ENCODE measurements at regions not wholly inside any gene's neighbourhood (a gene's known extent, or its start where the extent isn't known, plus 50 kb on each side); places are given as distances from the start of the nearest gene placed in this dataset.
"Not testable (repeated sequence)": the region's sequence is repeated elsewhere in the genome, so short reads cannot be mapped to it uniquely, and the experiment has no call there.

DNA sequence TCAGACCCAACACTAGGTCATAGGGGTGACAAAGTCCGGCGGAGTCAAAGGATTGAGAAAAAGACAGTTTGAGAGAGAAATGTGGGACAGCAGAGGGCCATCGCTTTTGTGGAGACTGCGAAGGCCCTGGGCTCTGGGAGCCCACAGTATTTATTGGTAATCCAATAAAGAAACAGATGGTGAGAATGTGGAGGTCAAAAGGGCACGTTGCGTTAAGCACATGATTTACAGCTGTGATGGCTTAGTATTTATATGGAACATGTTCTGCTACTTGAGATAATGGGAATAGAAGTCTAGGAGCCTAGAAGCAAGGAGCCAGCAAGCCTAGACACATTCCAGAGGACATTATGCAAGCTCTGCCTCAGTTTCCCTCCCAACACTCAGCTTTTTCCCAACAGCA, 2521.1 kb downstream of the PCDH9 start:
- DNase-seq (ENCODE audit: extremely low read depth, low read depth): no peak
- TF ChIP-seq, protein P1, sequence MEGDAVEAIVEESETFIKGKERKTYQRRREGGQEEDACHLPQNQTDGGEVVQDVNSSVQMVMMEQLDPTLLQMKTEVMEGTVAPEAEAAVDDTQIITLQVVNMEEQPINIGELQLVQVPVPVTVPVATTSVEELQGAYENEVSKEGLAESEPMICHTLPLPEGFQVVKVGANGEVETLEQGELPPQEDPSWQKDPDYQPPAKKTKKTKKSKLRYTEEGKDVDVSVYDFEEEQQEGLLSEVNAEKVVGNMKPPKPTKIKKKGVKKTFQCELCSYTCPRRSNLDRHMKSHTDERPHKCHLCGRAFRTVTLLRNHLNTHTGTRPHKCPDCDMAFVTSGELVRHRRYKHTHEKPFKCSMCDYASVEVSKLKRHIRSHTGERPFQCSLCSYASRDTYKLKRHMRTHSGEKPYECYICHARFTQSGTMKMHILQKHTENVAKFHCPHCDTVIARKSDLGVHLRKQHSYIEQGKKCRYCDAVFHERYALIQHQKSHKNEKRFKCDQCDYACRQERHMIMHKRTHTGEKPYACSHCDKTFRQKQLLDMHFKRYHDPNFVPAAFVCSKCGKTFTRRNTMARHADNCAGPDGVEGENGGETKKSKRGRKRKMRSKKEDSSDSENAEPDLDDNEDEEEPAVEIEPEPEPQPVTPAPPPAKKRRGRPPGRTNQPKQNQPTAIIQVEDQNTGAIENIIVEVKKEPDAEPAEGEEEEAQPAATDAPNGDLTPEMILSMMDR (IDR thresholded peaks at IDR 0.05; ENCODE audit: low read depth, low read length): no peak

DNA sequence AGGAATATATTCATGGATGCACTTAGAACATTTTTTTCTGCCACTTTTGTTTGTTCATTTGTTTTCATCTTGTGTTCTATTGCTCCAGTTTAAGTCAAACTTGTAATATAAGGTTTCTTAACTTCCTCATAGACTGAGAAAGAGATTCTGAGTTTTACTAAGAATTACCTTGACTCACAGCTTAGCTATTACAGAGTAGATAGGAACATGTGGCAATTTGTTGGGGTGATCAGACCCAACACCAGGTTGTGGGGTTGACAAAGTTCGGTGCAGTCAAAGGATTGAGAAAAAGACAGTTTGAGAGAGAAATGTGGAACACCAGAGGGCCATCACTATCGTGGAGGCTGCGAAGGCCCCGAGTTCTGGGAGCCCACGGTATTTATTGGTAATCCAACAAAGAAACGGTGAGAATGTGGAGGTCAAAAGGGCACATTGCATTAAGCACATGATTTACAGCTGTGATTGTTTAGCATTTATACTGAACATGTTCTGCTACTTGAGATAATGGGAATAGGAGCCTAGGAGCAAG, 2526.0 kb downstream of the PCDH9 start:
- DNase-seq (ENCODE audit: extremely low read depth, low read depth): no peak
- TF ChIP-seq, protein P1 (IDR thresholded peaks at IDR 0.05; ENCODE audit: low read depth, low read length): no peak

DNA sequence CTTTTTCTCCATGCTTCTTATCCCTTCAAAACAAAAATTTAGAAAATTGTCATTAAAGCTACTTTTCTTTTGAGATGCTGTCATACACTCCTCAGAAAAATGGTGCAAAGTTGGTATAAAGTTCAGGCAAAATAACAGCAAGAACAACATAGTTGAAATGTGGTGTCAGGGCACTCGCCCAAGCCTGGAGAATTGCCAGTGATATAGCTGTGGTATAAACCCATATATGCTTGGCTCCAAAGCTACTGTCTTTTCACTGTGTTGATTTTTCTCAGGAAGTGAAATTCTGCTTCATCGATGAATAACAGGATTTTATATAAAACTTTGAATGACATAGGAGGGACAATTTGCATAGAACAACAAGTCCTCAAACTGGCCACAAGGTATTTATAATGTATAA, 2532.9 kb downstream of the PCDH9 start:
- no peak for DNase-seq (ENCODE audit: extremely low read depth, low read depth)
- TF ChIP-seq, protein P1 (IDR thresholded peaks at IDR 0.05; ENCODE audit: low read depth, low read length): no peak

- DNase-seq (ENCODE audit: extremely low read depth, low read depth): no peak
These were observed 2541.1 kb downstream of the PCDH9 start for GRCh38 chr13:64688893-64689677.

GRCh38 chr13:64686536-64686935, 2543.6 kb downstream of the PCDH9 start:
- DNase-seq (ENCODE audit: extremely low read depth, low read depth): not testable (repeated sequence)

More at GRCh38 chr13:64688893-64689677, 2541.1 kb downstream of the PCDH9 start:
- TF ChIP-seq, protein P1 (IDR thresholded peaks at IDR 0.05; ENCODE audit: low read depth, low read length): no peak

DNA sequence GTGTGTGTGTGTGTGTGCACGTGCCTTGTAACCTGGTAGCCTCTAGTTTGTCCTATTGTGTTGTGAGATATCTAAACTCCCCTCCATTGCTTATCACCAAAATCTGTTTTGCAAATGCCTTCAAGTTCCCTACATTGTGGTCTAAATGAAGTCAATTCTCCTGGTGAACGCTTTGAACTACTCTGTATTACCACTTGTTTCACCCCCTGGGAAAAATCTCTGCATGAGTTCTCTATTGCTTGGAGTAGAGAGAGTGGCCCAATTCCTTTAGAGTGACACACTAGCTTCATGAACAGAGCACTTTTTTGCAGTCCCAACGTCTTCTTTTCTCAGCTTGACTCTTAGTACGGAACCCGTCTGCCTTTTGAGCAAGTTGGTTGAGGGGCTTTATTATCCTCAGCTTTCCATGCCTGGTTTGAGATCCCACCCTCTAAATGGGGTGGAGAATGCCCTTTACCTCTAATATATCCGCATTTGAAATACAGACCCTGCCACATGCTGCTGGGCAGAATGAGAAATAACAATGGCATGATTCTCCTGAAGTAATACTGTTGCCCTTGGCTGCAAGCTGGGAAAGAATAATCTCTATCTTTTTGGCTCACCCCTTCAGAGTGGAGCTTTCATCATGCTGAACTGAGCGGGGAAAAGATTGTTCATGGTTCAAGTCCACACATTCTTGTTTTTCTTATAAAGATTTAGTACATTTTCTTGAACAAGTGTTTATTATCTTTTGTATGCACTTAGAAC, 2545.3 kb downstream of the PCDH9 start:
- no peak for DNase-seq (ENCODE audit: extremely low read depth, low read depth)
- TF ChIP-seq, protein P1 (IDR thresholded peaks at IDR 0.05; ENCODE audit: low read depth, low read length): no peak

DNA sequence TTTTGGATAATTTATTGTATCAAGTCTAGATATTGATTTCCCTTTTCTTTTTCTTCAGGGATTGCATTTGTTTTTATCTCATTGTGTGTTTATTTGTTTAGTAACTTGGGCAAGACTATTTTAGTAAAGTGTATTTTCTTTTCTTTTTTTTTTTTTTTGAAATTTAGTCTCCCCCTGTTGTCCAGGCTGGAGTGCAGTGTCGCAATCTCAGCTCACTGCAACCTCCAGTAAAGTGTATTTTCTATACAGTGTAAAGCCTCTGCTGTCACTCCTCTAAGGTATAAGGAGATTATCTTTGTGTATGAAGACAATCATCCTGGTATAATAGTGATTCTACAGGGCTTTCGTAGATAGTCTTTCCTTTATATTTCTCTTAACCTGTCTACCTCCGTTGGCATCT, 2546.0 kb downstream of the PCDH9 start:
- TF ChIP-seq, protein P1 (IDR thresholded peaks at IDR 0.05; ENCODE audit: low read depth, low read length): no peak
- DNase-seq (ENCODE audit: extremely low read depth, low read depth): no peak

Data from AG09319 (cell line).